CD14-positive monocyte (primary cell): ENCODE measurements at regions not wholly inside any gene's neighbourhood (a gene's known extent, or its start where the extent isn't known, plus 50 kb on each side); places are given as distances from the start of the nearest gene placed in this dataset.

Experiments
- DNase-seq, 3 donors: peaks; one replicate each; pipeline ENCODE4 v3.0.0-alpha.2; 2011 to 2022
- H2AFZ ChIP-seq: 2 replicates; pipeline ENCODE4 v1.6.0; 2012; ENCODE audit warnings: mild to moderate bottlenecking, low read depth, low read length, inconsistent platforms; ENCODE audit not compliant: insufficient read depth, poor library complexity, severe bottlenecking
- H3K27ac ChIP-seq, 2 donors: 1 replicate in 1 of 2; 2 replicates in 1 of 2; pipeline ENCODE4 v1.5.1; 2012 to 2013; ENCODE audit warnings: low read length in 2 of 2, control low read depth in 1 of 2, inconsistent platforms in 1 of 2, low read depth in 1 of 2, mild to moderate bottlenecking in 1 of 2
- H3K27me3 ChIP-seq, 2 donors: one replicate each; pipeline versions ENCODE4 v1.6.0 to v1.6.1; 2011 to 2013; ENCODE audit warnings: low read length in 2 of 2; ENCODE audit not compliant: control insufficient read depth in 2 of 2, insufficient read depth in 2 of 2
- H3K36me3 ChIP-seq, 2 donors: replicated peaks in 1 of 2; 1 replicate in 1 of 2; 2 replicates in 1 of 2; pipeline versions ENCODE4 v1.5.1 to v1.6.1; 2012 to 2013; ENCODE audit warnings: low read length in 2 of 2, control low read depth in 1 of 2, inconsistent platforms in 1 of 2, mild to moderate bottlenecking in 1 of 2; ENCODE audit not compliant: insufficient read depth in 2 of 2, control insufficient read depth in 1 of 2
- H3K4me1 ChIP-seq, 2 donors: 1 replicate in 1 of 2; 2 replicates in 1 of 2; pipeline versions ENCODE4 v1.5.1 to v1.6.1; 2012 to 2013; ENCODE audit warnings: low read length in 2 of 2, control low read depth in 1 of 2, inconsistent platforms in 1 of 2, mild to moderate bottlenecking in 1 of 2, moderate library complexity in 1 of 2; ENCODE audit not compliant: insufficient read depth in 2 of 2, control insufficient read depth in 1 of 2
- H3K4me2 ChIP-seq: replicated peaks from 2 replicates; pipeline ENCODE3; 2012; ENCODE audit warnings: low read length, moderate library complexity, mild to moderate bottlenecking; ENCODE audit not compliant: poor library complexity, severe bottlenecking; ENCODE audit errors: extremely low read depth
- H3K4me3 ChIP-seq, 3 experiments: fragments of 200-600 bp in 1 of 3; sonication (generic) in 1 of 3; replicated peaks in 1 of 3; 1 replicate in 2 of 3; 2 replicates in 1 of 3; pipeline ENCODE4 v1.5.1; 2011 to 2013; ENCODE audit warnings: low read length in 3 of 3, mild to moderate bottlenecking in 3 of 3, control low read depth in 2 of 3, low read depth in 2 of 3, inconsistent platforms in 1 of 3, moderate library complexity in 1 of 3
- H3K79me2 ChIP-seq: 2 replicates; pipeline ENCODE4 v1.6.0; 2012; ENCODE audit warnings: mild to moderate bottlenecking, control low read depth, inconsistent platforms, low read length, moderate library complexity; ENCODE audit not compliant: insufficient read depth
- H3K9ac ChIP-seq: 2 replicates; pipeline ENCODE4 v1.6.0; 2017; ENCODE audit warnings: low read length, mild to moderate bottlenecking; ENCODE audit not compliant: insufficient read depth, poor library complexity, severe bottlenecking
- H3K9me3 ChIP-seq, 2 donors: replicated peaks in 1 of 2; 1 replicate in 1 of 2; 2 replicates in 1 of 2; pipeline versions ENCODE4 v1.5.1 to v1.6.1; 2012 to 2013; ENCODE audit warnings: low read length in 2 of 2, control low read depth in 1 of 2; ENCODE audit not compliant: control insufficient read depth in 1 of 2, insufficient read depth in 1 of 2
- H4K20me1 ChIP-seq: 2 replicates; pipeline ENCODE4 v1.6.0; 2012; ENCODE audit warnings: mild to moderate bottlenecking, low read length, control low read depth, moderate library complexity; ENCODE audit not compliant: insufficient read depth
- H3K27ac Mint-ChIP-seq, 7 donors: one replicate each; pipeline ENCODE4 v1.8.0; 2020; ENCODE audit warnings: mild to moderate bottlenecking in 7 of 7, mixed read lengths in 7 of 7, moderate library complexity in 6 of 7, inconsistent platforms in 2 of 7
- H3K27me3 Mint-ChIP-seq, 3 donors: one replicate each; pipeline ENCODE4 v1.8.0; 2021 to 2022; ENCODE audit warnings: low read depth in 3 of 3, mild to moderate bottlenecking in 3 of 3, mixed read lengths in 3 of 3, moderate library complexity in 3 of 3, inconsistent platforms in 1 of 3
- H3K36me3 Mint-ChIP-seq, 2 donors: one replicate each; pipeline ENCODE4 v1.8.0; 2020; ENCODE audit warnings: mixed read lengths in 2 of 2, inconsistent platforms in 1 of 2, mild to moderate bottlenecking in 1 of 2
- H3K4me1 Mint-ChIP-seq: one replicate; pipeline ENCODE4 v1.8.0; 2020; ENCODE audit warnings: mild to moderate bottlenecking, mixed read lengths
- H3K4me3 Mint-ChIP-seq, 2 donors: one replicate each; pipeline ENCODE4 v1.8.0; 2020; ENCODE audit warnings: mild to moderate bottlenecking in 2 of 2, mixed read lengths in 2 of 2, moderate library complexity in 1 of 2
- H3K9me3 Mint-ChIP-seq, 7 donors: one replicate each; pipeline ENCODE4 v1.8.0; 2020 to 2022; ENCODE audit warnings: mixed read lengths in 7 of 7, mild to moderate bottlenecking in 6 of 7, moderate library complexity in 6 of 7, inconsistent platforms in 2 of 7
- CTCF ChIP-seq: fragments of 200-600 bp; IDR thresholded peaks from one replicate; pipeline ENCODE4 v1.8.0; 2022; ENCODE audit warnings: antibody characterized with exemption, mild to moderate bottlenecking
- WGBS: methylation state at CpG from one replicate; pipeline ENCODE4 v1.1.5; 2013; ENCODE audit warnings: missing lambda C conversion rate; ENCODE audit not compliant: insufficient coverage; 5-methylcytosine and 5-hydroxymethylcytosine counted together
- intact Hi-C, 2 donors: fragments of 100-400 bp; cut with micrococcal nuclease; formaldehyde crosslinking; loops; one replicate each; pipeline versions ENCODE4 v1.15.0 to v1.15.1; 2023

- Mint-ChIP-seq H3K4me3 (no peak overlapping the region), H3K36me3 (no peaks in the 10 kb centered on the region), H3K9me3 (peaks cover 0 to 13% (median 5%) of the 10 kb centered on the region in 7 donors), H3K27me3 (peaks cover 0 to 10% (median 5%) of the 10 kb centered on the region in 3 donors), H3K27ac (no peak overlapping the region), H3K4me1 (no peaks in the 10 kb centered on the region)
- Histone ChIP-seq H3K79me2 (no peaks in the 10 kb centered on the region), H4K20me1 (no peaks in the 10 kb centered on the region), H3K4me2 (no peak overlapping the region), H3K36me3 (no peaks in the 10 kb centered on the region), H3K9ac (no peak overlapping the region), H3K27me3 (no peaks in the 10 kb centered on the region), H2AFZ (no peak overlapping the region), H3K4me1 (no peaks in the 10 kb centered on the region), H3K4me3 (no peak overlapping the region), H3K9me3 (no peaks in the 10 kb centered on the region), H3K27ac (no peak overlapping the region)
- intact Hi-C loops, result no loop called here
- no peak for TF ChIP-seq CTCF
- no CpG with 5 or more reads among the region's 3 CpGs for WGBS
- no peak for DNase-seq
Observed at GRCh38 chr4:4930677-4931076, 71.2 kb downstream of the MSX1 start.

- intact Hi-C loops, result no loop called here
- no peaks in the 10 kb centered on the region for H3K4me1 Mint-ChIP-seq
- peak overlapping the region in 1 of 7 donors; percentile 58 for H3K27ac Mint-ChIP-seq
Observed at GRCh38 chr4:4935974-4936373, 76.5 kb downstream of the MSX1 start.

More at GRCh38 chr4:4935974-4936373, 76.5 kb downstream of the MSX1 start:
- Mint-ChIP-seq H3K4me3 (no peak overlapping the region), H3K27me3 (peaks cover 0 to 5% (median 4%) of the 10 kb centered on the region in 3 donors), H3K36me3 (no peaks in the 10 kb centered on the region), H3K9me3 (peaks cover 0 to 1% (median 0%) of the 10 kb centered on the region in 7 donors)
- H3K27me3 ChIP-seq, result no peaks in the 10 kb centered on the region
- H2AFZ ChIP-seq, result no peak overlapping the region
- WGBS, result 93% methylated on average over 3 of the region's 8 CpGs
- no peak overlapping the region for H3K4me3 ChIP-seq
- no peaks in the 10 kb centered on the region for H3K4me1 ChIP-seq
- DNase-seq, result no peak
- no peaks in the 10 kb centered on the region for H4K20me1 ChIP-seq
- TF ChIP-seq CTCF, result no peak
- no peak overlapping the region for H3K27ac ChIP-seq
- no peak overlapping the region for H3K9ac ChIP-seq
- no peaks in the 10 kb centered on the region for H3K36me3 ChIP-seq
- H3K79me2 ChIP-seq, result no peaks in the 10 kb centered on the region
- no peaks in the 10 kb centered on the region for H3K9me3 ChIP-seq
- H3K4me2 ChIP-seq, result no peak overlapping the region
